Amniotic epithelial cell (primary cell): ENCODE measurements at regions not wholly inside any gene's neighbourhood (a gene's known extent, or its start where the extent isn't known, plus 50 kb on each side); places are given as distances from the start of the nearest gene placed in this dataset.

Experiments
- DNase-seq: peaks from one replicate; pipeline ENCODE4 v3.0.0-alpha.2; 2010; ENCODE audit warnings: low read depth

DNA sequence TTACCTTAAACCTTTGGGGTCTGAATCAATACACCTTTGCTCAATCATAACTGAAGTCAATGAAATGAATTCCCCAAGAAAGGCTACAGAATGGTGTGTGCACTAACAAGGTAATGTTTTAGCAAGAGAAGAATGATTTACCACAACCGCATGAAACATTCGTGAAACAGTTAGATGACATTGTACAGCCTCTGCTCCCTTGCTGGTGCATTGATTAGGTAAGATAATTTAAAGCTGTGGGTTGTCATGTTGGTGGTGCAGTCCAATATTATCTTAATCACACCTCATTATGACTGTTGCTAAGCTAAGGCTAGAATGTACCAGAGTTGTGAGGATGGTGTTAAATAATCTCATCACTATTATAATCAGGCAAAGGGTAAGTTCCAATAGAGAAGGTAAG is 1673.2 kb upstream of the PRR20A start:
- no peak for DNase-seq

DNA sequence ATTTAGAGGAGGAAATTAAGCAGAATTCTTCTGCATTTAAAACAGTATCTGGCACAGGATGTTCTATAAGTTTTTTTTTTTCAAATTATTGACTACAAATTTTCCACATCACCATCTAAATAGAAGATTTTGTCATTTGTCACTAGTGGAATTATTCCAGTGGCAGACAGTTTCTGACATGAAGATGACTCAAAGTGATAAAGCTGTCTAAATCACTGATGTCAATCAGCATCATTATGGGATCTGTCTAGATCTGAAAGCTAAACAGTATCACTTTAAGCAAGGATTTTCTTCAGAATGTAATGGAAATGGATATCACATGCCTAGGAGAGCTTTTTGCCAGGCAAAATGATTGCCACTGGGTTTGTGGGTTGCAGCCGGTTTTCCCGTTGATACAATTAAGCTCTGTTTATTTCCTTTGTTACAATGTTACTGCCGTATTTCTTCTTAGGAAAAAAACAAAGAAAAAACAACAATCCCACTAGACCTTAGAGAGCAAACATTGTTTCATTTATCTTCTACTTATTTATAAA is 1657.0 kb upstream of the PRR20A start:
- DNase-seq: no peak

GRCh38 chr13:55493297-55493696 is 1647.4 kb upstream of the PRR20A start:
- no peak for DNase-seq

GRCh38 chr13:55497486-55497885 is 1643.2 kb upstream of the PRR20A start:
- no peak for DNase-seq

DNA sequence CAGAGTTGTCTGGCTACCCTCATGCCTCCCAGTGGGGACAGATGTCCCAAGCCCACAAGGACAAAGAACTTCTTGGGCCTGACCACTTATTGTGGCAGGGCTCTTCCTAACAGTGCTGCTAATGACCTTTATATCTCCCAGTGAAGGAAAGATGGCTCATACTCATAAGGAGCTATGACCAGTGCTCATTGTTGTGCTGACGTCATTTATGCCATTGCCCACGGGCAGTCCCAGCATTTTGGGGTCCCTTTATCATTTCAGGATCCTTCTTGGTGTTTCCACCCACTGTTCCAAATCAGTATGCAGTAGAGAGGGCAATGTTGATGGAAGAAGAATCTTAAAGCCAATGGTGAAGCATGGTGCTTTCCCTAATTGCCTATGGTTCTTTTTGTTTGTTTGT is 1640.0 kb upstream of the PRR20A start:
- no peak for DNase-seq

- DNase-seq: no peak
Observed at GRCh38 chr13:55516610-55517009, 1624.1 kb upstream of the PRR20A start.

GRCh38 chr13:55517312-55517711 is 1623.4 kb upstream of the PRR20A start:
- DNase-seq: no peak

- DNase-seq: no peak
Observed at GRCh38 chr13:55528434-55528833, 1612.3 kb upstream of the PRR20A start.

DNA sequence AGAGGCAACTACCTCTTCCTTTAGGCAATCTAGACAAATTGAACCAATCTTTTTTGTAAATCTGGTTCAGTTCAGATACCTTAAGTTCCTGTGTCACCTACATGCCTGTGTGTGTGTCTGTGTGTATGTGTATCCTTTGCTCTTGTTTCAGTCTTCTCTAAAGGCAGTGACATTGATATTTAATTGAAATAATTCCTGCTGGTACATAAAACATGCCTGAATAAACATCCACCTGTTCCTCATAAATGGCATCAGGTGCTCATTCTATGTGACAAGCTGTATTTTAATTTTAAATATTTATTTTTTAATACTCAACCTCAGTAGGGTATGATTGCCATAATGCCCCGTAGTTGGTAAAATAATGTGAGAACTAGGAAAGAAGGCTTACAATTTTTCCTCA is 1606.4 kb upstream of the PRR20A start:
- DNase-seq: no peak

GRCh38 chr13:55538424-55538823 is 1602.3 kb upstream of the PRR20A start:
- no peak for DNase-seq

GRCh38 chr13:55543053-55543452 is 1597.7 kb upstream of the PRR20A start:
- DNase-seq: no peak

DNA sequence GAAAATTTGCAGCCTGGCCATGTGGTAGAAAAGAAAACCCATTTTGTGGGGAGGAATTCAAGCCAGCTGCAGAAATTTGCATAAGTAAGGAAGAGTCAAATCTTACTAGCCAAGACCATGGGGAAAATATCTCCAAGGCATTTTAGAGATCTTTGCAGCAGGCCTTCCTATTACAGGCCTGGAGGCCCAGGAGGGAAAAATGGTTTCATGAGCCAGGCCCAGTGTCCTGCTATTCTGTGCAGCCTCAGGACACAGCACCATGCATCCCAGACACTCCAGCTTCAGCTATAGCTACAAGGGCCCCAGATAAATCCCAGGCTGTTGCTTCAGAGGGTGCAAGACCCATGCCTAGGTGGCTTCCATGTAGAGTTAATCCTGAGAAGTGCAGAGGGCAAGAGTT is 1590.1 kb upstream of the PRR20A start:
- DNase-seq: no peak

DNA sequence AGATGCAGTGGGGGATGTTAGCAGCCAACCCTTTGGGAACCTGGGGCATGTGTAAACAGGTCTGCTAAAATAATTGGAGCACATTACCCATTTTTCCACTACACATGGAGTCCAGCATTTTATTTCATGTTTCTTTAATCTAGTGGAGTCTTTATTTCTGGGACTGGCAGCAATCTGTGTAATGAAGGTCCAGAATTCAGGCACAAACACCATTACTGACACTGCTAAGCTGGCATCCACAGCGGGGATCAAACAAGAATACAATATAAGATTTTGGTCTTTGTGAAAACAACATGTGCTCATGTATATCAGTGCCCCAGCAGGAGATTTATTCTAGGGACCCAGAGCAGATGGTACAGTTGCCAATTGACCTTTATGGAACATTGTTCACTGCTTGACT is 1587.0 kb upstream of the PRR20A start:
- no peak for DNase-seq

GRCh38 chr13:55554741-55555140 is 1586.0 kb upstream of the PRR20A start:
- no peak for DNase-seq

- DNase-seq: no peak
Observed at GRCh38 chr13:55560331-55560730, 1580.4 kb upstream of the PRR20A start.

DNA sequence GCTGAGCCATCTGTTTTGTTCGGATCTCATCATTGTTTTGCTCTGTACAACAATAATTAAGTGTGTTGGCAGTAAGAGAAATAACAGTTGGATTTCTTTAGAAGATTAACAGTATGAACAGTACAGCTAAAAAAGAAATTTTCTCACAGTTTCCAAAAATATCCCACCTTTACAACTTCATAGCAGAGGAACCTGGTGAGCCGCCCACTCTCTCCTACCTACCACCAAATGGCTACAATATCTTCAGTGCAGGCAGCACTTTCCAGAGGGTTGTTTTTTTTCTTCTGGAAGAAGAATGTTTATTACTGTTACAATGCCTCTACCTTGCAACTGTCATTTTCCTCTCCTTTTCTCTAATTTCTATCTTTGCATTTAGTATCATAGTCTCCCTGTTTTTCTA is 1577.5 kb upstream of the PRR20A start:
- no peak for DNase-seq

DNA sequence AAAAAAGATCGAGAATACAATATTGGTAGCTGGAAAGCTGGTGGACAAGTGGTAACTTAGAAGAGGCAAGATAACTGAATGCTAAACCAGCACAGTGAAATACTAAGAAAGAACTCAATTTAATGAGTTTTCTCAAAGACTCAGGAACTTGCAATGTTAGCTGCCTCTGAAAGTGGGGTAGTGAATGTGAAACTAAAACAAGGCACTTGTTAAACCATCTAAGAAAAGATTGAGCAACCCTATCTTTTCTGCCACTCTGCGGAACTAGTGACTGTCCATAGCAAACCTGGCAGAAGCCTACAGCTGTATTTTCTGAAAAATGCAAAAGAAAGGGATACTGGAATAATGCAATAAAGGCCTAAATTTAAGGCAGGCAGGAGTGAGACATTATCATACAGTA is 1574.4 kb upstream of the PRR20A start:
- no peak for DNase-seq

- no peak for DNase-seq
Observed at GRCh38 chr13:55566779-55567178, 1573.9 kb upstream of the PRR20A start.

- DNase-seq: no peak
Observed at GRCh38 chr13:55567721-55568625, 1572.7 kb upstream of the PRR20A start.

DNA sequence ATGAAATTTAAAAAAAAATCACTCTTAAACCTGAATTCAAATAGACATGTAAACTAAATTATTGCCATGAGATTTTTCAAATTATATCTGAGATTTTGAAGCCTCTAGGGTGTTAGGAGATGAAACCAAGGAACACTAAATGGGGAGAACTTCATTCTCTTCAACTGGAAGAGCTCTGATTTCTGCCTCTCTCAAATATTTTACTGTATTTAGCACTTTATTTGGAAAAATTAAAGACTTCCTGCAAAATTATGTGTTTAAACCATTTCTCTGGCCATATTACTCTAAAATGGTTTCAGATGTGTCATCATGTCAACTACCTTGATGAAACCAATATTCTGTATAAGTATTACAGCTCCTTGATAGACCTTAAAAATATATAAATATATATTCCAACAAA is 1571.6 kb upstream of the PRR20A start:
- no peak for DNase-seq

DNA sequence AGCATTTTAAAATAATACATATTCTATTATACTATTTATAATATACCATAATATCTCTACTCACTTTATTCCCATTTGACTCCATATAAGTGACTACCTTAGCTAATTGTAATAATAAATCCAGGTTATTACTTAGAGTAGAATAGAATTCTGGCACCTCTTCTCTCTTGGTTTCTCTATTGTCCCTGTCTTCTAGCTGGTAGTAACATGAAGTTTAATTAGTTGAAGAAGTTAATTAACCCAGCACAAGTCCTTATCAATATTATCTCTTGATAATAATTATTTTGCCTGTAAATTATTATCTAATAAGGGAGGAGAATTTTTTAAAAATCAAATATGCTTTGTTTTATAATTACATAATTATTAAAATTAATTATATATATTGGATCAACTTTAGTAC is 1571.2 kb upstream of the PRR20A start:
- no peak for DNase-seq

DNA sequence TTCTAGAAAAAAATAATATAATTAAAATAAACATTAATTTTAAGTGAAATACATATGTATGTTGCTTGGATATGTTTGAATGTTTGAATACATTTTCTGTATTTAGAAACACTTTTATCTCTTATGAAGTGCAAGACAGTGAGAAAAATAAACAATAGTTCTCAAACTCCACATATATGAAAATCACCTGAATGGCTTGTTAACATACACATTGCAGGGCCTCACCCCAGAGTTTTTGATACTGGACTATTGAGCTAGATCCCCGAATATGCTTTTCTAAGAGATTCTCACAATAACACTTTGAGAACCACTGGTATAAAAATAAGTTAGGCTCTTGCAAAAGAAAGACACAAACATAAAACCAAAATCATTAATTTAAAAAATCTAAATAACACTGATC is 1570.3 kb upstream of the PRR20A start:
- no peak for DNase-seq

DNA sequence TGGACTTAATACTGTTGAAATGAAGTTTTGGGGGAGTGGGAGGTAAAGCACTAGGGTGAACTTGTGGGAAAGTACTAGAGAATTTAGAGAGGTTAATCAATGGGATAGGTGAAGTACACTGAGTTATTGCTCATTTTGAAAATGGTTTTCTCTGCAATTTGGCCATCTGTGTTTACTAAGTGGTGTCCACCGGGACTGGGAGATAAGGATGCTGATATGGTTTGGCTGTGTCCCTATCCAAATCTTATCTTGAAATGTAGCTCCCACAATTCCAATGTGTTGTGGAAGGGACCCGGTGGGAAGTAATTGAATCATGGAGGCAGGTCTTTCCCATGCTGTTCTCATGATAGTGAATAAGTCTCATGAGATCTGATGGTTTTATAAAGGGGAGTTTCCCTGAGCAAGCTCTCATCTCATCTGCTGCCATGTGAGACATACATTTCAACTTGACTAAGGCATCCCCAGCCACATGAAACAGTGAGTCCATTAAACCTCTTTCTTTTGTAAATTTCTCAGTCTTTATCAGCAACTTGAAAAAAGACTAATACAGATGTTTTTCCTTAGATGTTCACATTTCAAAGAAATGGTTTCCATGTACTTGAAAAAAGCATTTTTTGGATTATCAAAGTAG is 1569.4 kb upstream of the PRR20A start:
- DNase-seq: no peak
